T-helper 2 cell treated with Interferon-gamma antibody and Interleukin-4, amounts not matched to agents 5 μg/mL and 100 μg/mL, for 36 hours (primary cell): ENCODE measurements at regions not wholly inside any gene's neighbourhood (a gene's known extent, or its start where the extent isn't known, plus 50 kb on each side); places are given as distances from the start of the nearest gene placed in this dataset.

ENCODE experiments used
- DNase-seq: peaks from one replicate; pipeline ENCODE4 v3.0.0; 2021; ENCODE audit warnings: low spot score
- H3K27ac Mint-ChIP-seq: one replicate; pipeline ENCODE4 v1.8.0; 2021; ENCODE audit warnings: mild to moderate bottlenecking, mixed read lengths
- H3K27me3 Mint-ChIP-seq: one replicate; pipeline ENCODE4 v1.8.0; 2021; ENCODE audit warnings: low read depth, mixed read lengths
- H3K36me3 Mint-ChIP-seq: one replicate; pipeline ENCODE4 v1.8.0; 2021; ENCODE audit warnings: low read depth, mixed read lengths
- H3K4me1 Mint-ChIP-seq: one replicate; pipeline ENCODE4 v1.8.0; 2021; ENCODE audit warnings: low read depth, mixed read lengths
- H3K4me3 Mint-ChIP-seq: one replicate; pipeline ENCODE4 v1.8.0; 2022; ENCODE audit warnings: mild to moderate bottlenecking, moderate library complexity, mixed read lengths
- H3K9me3 Mint-ChIP-seq: one replicate; pipeline ENCODE4 v1.8.0; 2021; ENCODE audit warnings: mixed read lengths

GRCh38 chr2:215699700-215700538 is 264.1 kb upstream of the FN1 start:
- no peak overlapping the region for H3K27ac Mint-ChIP-seq
- H3K27me3 Mint-ChIP-seq, result no peaks in the 10 kb centered on the region
- no peak overlapping the region for H3K4me3 Mint-ChIP-seq
- no peaks in the 10 kb centered on the region for H3K36me3 Mint-ChIP-seq
- no peak for DNase-seq
- H3K9me3 Mint-ChIP-seq, result no peaks in the 10 kb centered on the region
- no peaks in the 10 kb centered on the region for H3K4me1 Mint-ChIP-seq

GRCh38 chr2:215699018-215699417 is 263.1 kb upstream of the FN1 start:
- no peaks in the 10 kb centered on the region for H3K27me3 Mint-ChIP-seq
- no peak overlapping the region for H3K4me3 Mint-ChIP-seq
- H3K9me3 Mint-ChIP-seq, result no peaks in the 10 kb centered on the region
- H3K27ac Mint-ChIP-seq, result no peak overlapping the region
- H3K4me1 Mint-ChIP-seq, result no peaks in the 10 kb centered on the region
- DNase-seq, result no peak
- H3K36me3 Mint-ChIP-seq, result no peaks in the 10 kb centered on the region

GRCh38 chr2:215698566-215698965 is 262.7 kb upstream of the FN1 start:
- no peaks in the 10 kb centered on the region for H3K27me3 Mint-ChIP-seq
- H3K4me3 Mint-ChIP-seq, result no peak overlapping the region
- no peak overlapping the region for H3K27ac Mint-ChIP-seq
- H3K36me3 Mint-ChIP-seq, result no peaks in the 10 kb centered on the region
- DNase-seq, result no peak
- H3K9me3 Mint-ChIP-seq, result no peaks in the 10 kb centered on the region
- no peaks in the 10 kb centered on the region for H3K4me1 Mint-ChIP-seq

GRCh38 chr2:215697496-215697895 is 261.6 kb upstream of the FN1 start:
- Mint-ChIP-seq H3K27ac (no peak overlapping the region), H3K4me1 (no peaks in the 10 kb centered on the region), H3K4me3 (no peak overlapping the region), H3K27me3 (no peaks in the 10 kb centered on the region), H3K36me3 (no peaks in the 10 kb centered on the region), H3K9me3 (no peaks in the 10 kb centered on the region)
- DNase-seq, result no peak

- Mint-ChIP-seq H3K27me3 (no peaks in the 10 kb centered on the region), H3K27ac (no peak overlapping the region), H3K4me3 (no peak overlapping the region), H3K36me3 (no peaks in the 10 kb centered on the region), H3K4me1 (no peaks in the 10 kb centered on the region), H3K9me3 (no peaks in the 10 kb centered on the region)
- DNase-seq, result no peak
These were observed 261.1 kb upstream of the FN1 start for GRCh38 chr2:215697003-215697402.

- Mint-ChIP-seq H3K27me3 (peaks cover 5% of the 10 kb centered on the region), H3K4me3 (no peak overlapping the region), H3K36me3 (no peaks in the 10 kb centered on the region), H3K9me3 (no peaks in the 10 kb centered on the region), H3K4me1 (no peaks in the 10 kb centered on the region), H3K27ac (no peak overlapping the region)
- DNase-seq, result no peak
These were observed 260.0 kb upstream of the FN1 start for GRCh38 chr2:215695861-215696260.

GRCh38 chr2:215693999-215694580 is 258.2 kb upstream of the FN1 start:
- Mint-ChIP-seq H3K27me3 (peaks cover 5% of the 10 kb centered on the region), H3K9me3 (no peaks in the 10 kb centered on the region), H3K4me3 (no peak overlapping the region), H3K27ac (no peak overlapping the region), H3K4me1 (no peaks in the 10 kb centered on the region), H3K36me3 (no peaks in the 10 kb centered on the region)
- DNase-seq, result no peak

- DNase-seq, result no peak
- no peak overlapping the region for H3K4me3 Mint-ChIP-seq
- no peaks in the 10 kb centered on the region for H3K36me3 Mint-ChIP-seq
- peaks cover 5% of the 10 kb centered on the region for H3K27me3 Mint-ChIP-seq
- no peaks in the 10 kb centered on the region for H3K9me3 Mint-ChIP-seq
- no peaks in the 10 kb centered on the region for H3K4me1 Mint-ChIP-seq
- H3K27ac Mint-ChIP-seq, result no peak overlapping the region
These were observed 257.5 kb upstream of the FN1 start for GRCh38 chr2:215693193-215693998.

- H3K9me3 Mint-ChIP-seq, result no peaks in the 10 kb centered on the region
- no peak overlapping the region for H3K4me3 Mint-ChIP-seq
- H3K4me1 Mint-ChIP-seq, result no peaks in the 10 kb centered on the region
- H3K27ac Mint-ChIP-seq, result no peak overlapping the region
- peaks cover 5% of the 10 kb centered on the region for H3K27me3 Mint-ChIP-seq
- DNase-seq, result no peak
- no peaks in the 10 kb centered on the region for H3K36me3 Mint-ChIP-seq
These were observed 256.7 kb upstream of the FN1 start for GRCh38 chr2:215692387-215693079.

- Mint-ChIP-seq H3K27ac (no peak overlapping the region), H3K4me3 (no peak overlapping the region), H3K4me1 (no peaks in the 10 kb centered on the region), H3K36me3 (no peaks in the 10 kb centered on the region), H3K27me3 (peaks cover 5% of the 10 kb centered on the region), H3K9me3 (no peaks in the 10 kb centered on the region)
- DNase-seq, result no peak
These were observed 255.5 kb upstream of the FN1 start for GRCh38 chr2:215691346-215691745.

- no peak for DNase-seq
- no peak overlapping the region for H3K4me3 Mint-ChIP-seq
These were observed 251.5 kb upstream of the FN1 start for GRCh38 chr2:215687149-215688031.

GRCh38 chr2:215685238-215685990 is 249.5 kb upstream of the FN1 start:
- H3K4me1 Mint-ChIP-seq, result peaks cover 19% of the 10 kb centered on the region
- H3K27me3 Mint-ChIP-seq, result no peaks in the 10 kb centered on the region
- no peak overlapping the region for H3K27ac Mint-ChIP-seq
- DNase-seq, result no peak
- H3K9me3 Mint-ChIP-seq, result peaks cover 17% of the 10 kb centered on the region
- H3K4me3 Mint-ChIP-seq, result no peak overlapping the region
- peaks cover 3% of the 10 kb centered on the region for H3K36me3 Mint-ChIP-seq

More at GRCh38 chr2:215687149-215688031, 251.5 kb upstream of the FN1 start:
- H3K4me1 Mint-ChIP-seq, result peaks cover 1% of the 10 kb centered on the region
- peaks cover 5% of the 10 kb centered on the region for H3K27me3 Mint-ChIP-seq
- peaks cover 3% of the 10 kb centered on the region for H3K36me3 Mint-ChIP-seq
- peaks cover 17% of the 10 kb centered on the region for H3K9me3 Mint-ChIP-seq
- no peak overlapping the region for H3K27ac Mint-ChIP-seq
